ENCODE measurements at regions not wholly inside any gene's neighbourhood (a gene's known extent, or its start where the extent isn't known, plus 50 kb on each side); places are given as distances from the start of the nearest gene placed in this dataset.

DNA sequence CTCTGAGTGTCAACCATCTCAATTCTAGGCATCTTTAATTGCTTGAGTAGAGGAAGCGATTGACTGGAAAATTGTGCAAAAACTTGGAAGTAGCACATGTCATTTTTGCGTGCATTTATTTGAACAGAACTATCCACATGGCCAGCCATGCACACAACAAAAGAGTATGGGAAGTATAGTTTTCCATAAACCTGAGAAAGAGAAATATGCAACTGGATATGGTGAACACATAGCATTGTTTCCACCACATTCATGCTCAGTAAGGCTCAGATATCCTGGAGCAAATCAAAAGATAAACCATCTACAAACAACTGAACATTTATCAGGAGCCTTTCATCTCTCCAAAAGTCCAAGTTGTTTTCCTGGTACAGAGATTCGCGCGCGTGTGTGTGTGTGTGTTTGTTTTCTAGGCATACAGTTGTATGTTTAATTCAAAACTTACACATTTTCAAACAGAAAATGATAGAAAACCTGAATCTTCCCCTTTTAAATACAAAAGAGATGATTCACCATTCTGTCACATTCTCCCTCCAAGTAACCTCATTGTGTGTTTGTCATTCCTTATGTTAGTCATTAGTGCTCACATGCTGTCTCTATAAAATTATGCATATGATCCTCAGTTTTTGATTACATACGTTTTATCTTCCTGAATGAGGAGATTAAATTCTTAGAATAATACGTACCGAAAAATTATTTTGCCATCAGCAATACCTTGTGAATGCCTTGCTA lies 780.4 kb upstream of the NRXN1 start:
- TF ChIP-seq SIN3A (IDR thresholded peaks at IDR 0.05; ENCODE audit: borderline replicate concordance, insufficient read depth, low read length) (no peak), POLR2AphosphoS5 (IDR thresholded peaks at IDR 0.05; ENCODE audit: low read depth, low read length) (no peak), FOXP2 (optimal IDR thresholded peaks at IDR 0.05; ENCODE audit: borderline replicate concordance, extremely low read depth, extremely low read length, insufficient read depth) (no peak), TAF1 (IDR thresholded peaks at IDR 0.05; ENCODE audit: borderline replicate concordance, insufficient read depth, low read length) (no peak)
- TF ChIP-seq, protein P1, sequence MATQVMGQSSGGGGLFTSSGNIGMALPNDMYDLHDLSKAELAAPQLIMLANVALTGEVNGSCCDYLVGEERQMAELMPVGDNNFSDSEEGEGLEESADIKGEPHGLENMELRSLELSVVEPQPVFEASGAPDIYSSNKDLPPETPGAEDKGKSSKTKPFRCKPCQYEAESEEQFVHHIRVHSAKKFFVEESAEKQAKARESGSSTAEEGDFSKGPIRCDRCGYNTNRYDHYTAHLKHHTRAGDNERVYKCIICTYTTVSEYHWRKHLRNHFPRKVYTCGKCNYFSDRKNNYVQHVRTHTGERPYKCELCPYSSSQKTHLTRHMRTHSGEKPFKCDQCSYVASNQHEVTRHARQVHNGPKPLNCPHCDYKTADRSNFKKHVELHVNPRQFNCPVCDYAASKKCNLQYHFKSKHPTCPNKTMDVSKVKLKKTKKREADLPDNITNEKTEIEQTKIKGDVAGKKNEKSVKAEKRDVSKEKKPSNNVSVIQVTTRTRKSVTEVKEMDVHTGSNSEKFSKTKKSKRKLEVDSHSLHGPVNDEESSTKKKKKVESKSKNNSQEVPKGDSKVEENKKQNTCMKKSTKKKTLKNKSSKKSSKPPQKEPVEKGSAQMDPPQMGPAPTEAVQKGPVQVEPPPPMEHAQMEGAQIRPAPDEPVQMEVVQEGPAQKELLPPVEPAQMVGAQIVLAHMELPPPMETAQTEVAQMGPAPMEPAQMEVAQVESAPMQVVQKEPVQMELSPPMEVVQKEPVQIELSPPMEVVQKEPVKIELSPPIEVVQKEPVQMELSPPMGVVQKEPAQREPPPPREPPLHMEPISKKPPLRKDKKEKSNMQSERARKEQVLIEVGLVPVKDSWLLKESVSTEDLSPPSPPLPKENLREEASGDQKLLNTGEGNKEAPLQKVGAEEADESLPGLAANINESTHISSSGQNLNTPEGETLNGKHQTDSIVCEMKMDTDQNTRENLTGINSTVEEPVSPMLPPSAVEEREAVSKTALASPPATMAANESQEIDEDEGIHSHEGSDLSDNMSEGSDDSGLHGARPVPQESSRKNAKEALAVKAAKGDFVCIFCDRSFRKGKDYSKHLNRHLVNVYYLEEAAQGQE (IDR thresholded peaks at IDR 0.05; ENCODE audit: insufficient read depth in 1 of 2, low read depth in 2 of 2, low read length in 2 of 2) = no peak

DNA sequence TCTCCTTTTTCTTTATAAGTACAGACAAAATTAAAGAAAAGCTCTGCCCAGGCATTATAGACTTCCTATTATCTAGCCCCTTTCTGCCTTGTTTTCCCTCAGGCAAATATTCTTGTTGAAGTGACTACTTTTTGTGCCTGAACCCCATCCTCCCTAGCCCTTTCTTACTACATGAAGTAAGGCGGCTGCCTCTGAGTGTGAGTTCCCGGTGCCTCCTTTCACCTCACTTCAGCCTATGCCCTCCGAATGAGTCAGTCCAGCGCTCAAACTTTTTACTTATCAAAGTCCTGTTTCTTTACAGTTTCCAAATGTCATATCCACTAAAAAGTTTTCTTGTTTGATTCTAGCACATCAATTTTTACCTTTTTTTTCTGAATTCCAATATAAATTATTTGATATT lies 778.3 kb upstream of the NRXN1 start:
- TF ChIP-seq SIN3A (IDR thresholded peaks at IDR 0.05; ENCODE audit: borderline replicate concordance, insufficient read depth, low read length) (no peak), POLR2AphosphoS5 (IDR thresholded peaks at IDR 0.05; ENCODE audit: low read depth, low read length) (no peak), TAF1 (IDR thresholded peaks at IDR 0.05; ENCODE audit: borderline replicate concordance, insufficient read depth, low read length) (no peak), FOXP2 (optimal IDR thresholded peaks at IDR 0.05; ENCODE audit: borderline replicate concordance, extremely low read depth, extremely low read length, insufficient read depth) (no peak)
- TF ChIP-seq, protein P1 (IDR thresholded peaks at IDR 0.05; ENCODE audit: insufficient read depth in 1 of 2, low read depth in 2 of 2, low read length in 2 of 2) = no peak

DNA sequence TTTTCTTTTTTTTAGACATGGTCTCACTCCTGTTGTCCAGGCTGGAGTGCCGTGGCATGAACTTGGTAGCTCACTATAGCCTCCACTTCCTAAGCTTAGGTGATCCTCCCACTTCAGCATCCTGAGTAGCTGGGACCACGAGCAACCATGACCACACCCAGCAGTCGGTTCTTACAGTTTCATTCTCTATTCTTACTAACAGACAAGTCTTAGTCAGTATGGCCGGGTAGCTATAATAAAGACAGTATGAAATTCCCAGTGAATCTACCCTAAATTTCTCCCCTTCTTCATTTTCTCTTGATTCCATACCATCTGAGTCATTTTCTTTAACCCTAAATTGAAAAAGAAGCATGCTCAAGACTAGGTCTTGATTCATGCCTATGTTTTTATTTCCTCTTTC lies 775.3 kb upstream of the NRXN1 start:
- no peak for TF ChIP-seq SIN3A (IDR thresholded peaks at IDR 0.05; ENCODE audit: borderline replicate concordance, insufficient read depth, low read length)
- no peak for TF ChIP-seq FOXP2 (optimal IDR thresholded peaks at IDR 0.05; ENCODE audit: borderline replicate concordance, extremely low read depth, extremely low read length, insufficient read depth)
- no peak for TF ChIP-seq TAF1 (IDR thresholded peaks at IDR 0.05; ENCODE audit: borderline replicate concordance, insufficient read depth, low read length)
- TF ChIP-seq POLR2AphosphoS5 (IDR thresholded peaks at IDR 0.05; ENCODE audit: low read depth, low read length) = no peak
- TF ChIP-seq, protein P1 (IDR thresholded peaks at IDR 0.05; ENCODE audit: insufficient read depth in 1 of 2, low read depth in 2 of 2, low read length in 2 of 2) = no peak

DNA sequence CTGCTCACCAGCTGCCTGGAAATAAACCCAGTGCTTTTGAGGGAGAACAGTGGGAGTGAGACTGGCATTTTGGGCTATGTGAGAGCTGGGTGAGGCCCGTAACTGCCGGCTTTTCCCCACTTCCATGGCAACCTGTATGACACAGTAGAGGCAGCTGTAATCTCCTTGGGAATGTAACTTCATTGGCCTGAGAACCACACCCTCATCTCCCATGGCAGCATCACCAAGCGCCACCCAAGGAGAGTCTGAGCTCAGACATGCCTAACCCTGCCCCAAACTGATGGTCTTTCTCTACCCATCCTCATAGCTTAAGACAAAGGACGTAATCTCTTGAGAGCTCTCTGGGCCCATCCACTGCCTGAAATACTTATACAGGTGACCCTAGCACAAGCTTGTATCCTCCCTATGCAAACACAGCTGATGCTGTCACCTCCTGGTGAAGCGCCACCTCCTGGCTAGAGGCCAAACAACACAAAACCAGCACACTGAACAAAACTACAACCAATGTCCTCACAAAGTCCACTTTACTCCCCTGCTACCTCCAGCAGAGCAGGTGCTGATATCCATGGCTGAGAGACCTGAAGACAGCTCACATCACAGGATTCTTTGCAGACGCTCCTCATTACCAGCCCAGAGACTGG lies 763.4 kb upstream of the NRXN1 start:
- no peak for TF ChIP-seq TAF1 (IDR thresholded peaks at IDR 0.05; ENCODE audit: borderline replicate concordance, insufficient read depth, low read length)
- no peak for TF ChIP-seq POLR2AphosphoS5 (IDR thresholded peaks at IDR 0.05; ENCODE audit: low read depth, low read length)
- no peak for TF ChIP-seq FOXP2 (optimal IDR thresholded peaks at IDR 0.05; ENCODE audit: borderline replicate concordance, extremely low read depth, extremely low read length, insufficient read depth)
- TF ChIP-seq, protein P1 (IDR thresholded peaks at IDR 0.05; ENCODE audit: insufficient read depth in 1 of 2, low read depth in 2 of 2, low read length in 2 of 2) = no peak
- TF ChIP-seq SIN3A (IDR thresholded peaks at IDR 0.05; ENCODE audit: borderline replicate concordance, insufficient read depth, low read length) = no peak

Measured in PFSK-1 (cell line).